Ovary (tissue), 7 donors: ENCODE measurements at regions not wholly inside any gene's neighbourhood (a gene's known extent, or its start where the extent isn't known, plus 50 kb on each side); places are given as distances from the start of the nearest gene placed in this dataset.

Source experiments
- DNase-seq, 5 donors: peaks; one replicate each; pipeline ENCODE4 v3.0.0-alpha.2; 2019 to 2020
- H3K27ac ChIP-seq, 2 donors: fragments of 200-600 bp; one replicate each; pipeline versions ENCODE4 v1.5.1 to v1.8.0; 2019 to 2022
- H3K27me3 ChIP-seq: fragments of 200-600 bp; one replicate; pipeline ENCODE4 v1.8.0; 2022
- H3K36me3 ChIP-seq: fragments of 200-600 bp; sonication (generic); one replicate; pipeline ENCODE4 v1.5.1; 2019
- H3K4me1 ChIP-seq: one replicate; pipeline ENCODE4 v1.8.1; 2013; ENCODE audit warnings: mild to moderate bottlenecking, moderate library complexity; ENCODE audit not compliant: insufficient read depth
- H3K4me3 ChIP-seq: fragments of 200-600 bp; sonication (generic); one replicate; pipeline ENCODE4 v1.5.1; 2017
- H3K9me3 ChIP-seq, 2 donors: fragments of 200-600 bp in 1 of 2; sonication (generic) in 1 of 2; one replicate each; pipeline versions ENCODE4 v1.5.1 to v1.8.1; 2013 to 2019; ENCODE audit warnings: mild to moderate bottlenecking in 1 of 2, moderate library complexity in 1 of 2
- CTCF ChIP-seq, 3 donors: fragments of 450-650 bp in 2 of 3; fragments of 200-600 bp in 1 of 3; IDR thresholded peaks; one replicate each; pipeline versions ENCODE4 v1.5.1 to v1.8.0; 2016 to 2022; ENCODE audit warnings: antibody characterized with exemption in 3 of 3, mild to moderate bottlenecking in 1 of 3
- EP300 ChIP-seq: sonication (generic); formaldehyde crosslinking; IDR thresholded peaks from one replicate; pipeline ENCODE4 v1.6.1; 2017; ENCODE audit warnings: antibody characterized with exemption
- POLR2A ChIP-seq: fragments of 450-650 bp; IDR thresholded peaks from one replicate; pipeline ENCODE4 v1.6.1; 2017; ENCODE audit warnings: antibody characterized with exemption, mild to moderate bottlenecking, moderate library complexity
- WGBS, 3 donors: extraction: QIAGEN DNeasy Blood & Tissue Kit in 1 of 3; methylation state at CpG; one replicate each; pipeline versions ENCODE4 v1.1.5 to v1.1.7; 2013 to 2017; 5-methylcytosine and 5-hydroxymethylcytosine counted together
- intact Hi-C, 4 donors: fragments of 100-400 bp; cut with DNase I; formaldehyde crosslinking; loops; one replicate each; pipeline versions ENCODE4 v1.11.0 to v1.15.1; 2022 to 2023
- donor health status: DM: no; HTN: no; CAD: no; lungs with moderate emphysema.
- donor health status: DM: no; HTN: no; CAD: no.
- donor health status: Bipolar disorder and iron deficiency.
- donor health status: DM: no; HTN: no; CAD: no.
- donor health status: DM: yes; HTN: yes; CAD: no.

- intact Hi-C loops, result no loop called here
- Histone ChIP-seq H3K9me3 (no peaks in the 10 kb centered on the region), H3K4me1 (no peaks in the 10 kb centered on the region), H3K27me3 (no peaks in the 10 kb centered on the region), H3K4me3 (no peak overlapping the region), H3K36me3 (no peaks in the 10 kb centered on the region), H3K27ac (no peak overlapping the region)
- no peak for TF ChIP-seq POLR2A
- TF ChIP-seq CTCF (IDR thresholded peaks at IDR 0.05), result no peak
- TF ChIP-seq EP300, result no peak
- DNase-seq, result no peak
- 79 to 94% (median 88%) methylated on average over 4 of the region's 4 CpGs for WGBS, 3 donors
Measured at GRCh38 chr6:40689185-40689584, 102.0 kb upstream of the LRFN2 start.

GRCh38 chr6:40688214-40688761, 101.1 kb upstream of the LRFN2 start:
- Histone ChIP-seq H3K27me3 (no peaks in the 10 kb centered on the region), H3K4me3 (no peak overlapping the region), H3K4me1 (no peaks in the 10 kb centered on the region), H3K9me3 (no peaks in the 10 kb centered on the region), H3K27ac (no peak overlapping the region), H3K36me3 (no peaks in the 10 kb centered on the region)
- TF ChIP-seq CTCF (IDR thresholded peaks at IDR 0.05) (no peak), EP300 (no peak), POLR2A (no peak)
- WGBS, 3 donors, result 27 to 31% (median 28%) methylated on average over 7 of the region's 7 CpGs
- intact Hi-C loops, result no loop called here
- DNase-seq, result no peak

GRCh38 chr6:40685862-40686261, 98.7 kb upstream of the LRFN2 start:
- TF ChIP-seq POLR2A (no peak), EP300 (no peak), CTCF (IDR thresholded peaks at IDR 0.05) (no peak)
- no peak overlapping the region for H3K27ac ChIP-seq
- H3K4me1 ChIP-seq, result no peaks in the 10 kb centered on the region
- no peaks in the 10 kb centered on the region for H3K36me3 ChIP-seq
- intact Hi-C loops, result no loop called here
- H3K4me3 ChIP-seq, result no peak overlapping the region
- 46 to 53% (median 49%) methylated on average over 6 of the region's 6 CpGs for WGBS, 3 donors
- H3K9me3 ChIP-seq, result no peaks in the 10 kb centered on the region
- no peak for DNase-seq
- H3K27me3 ChIP-seq, result no peaks in the 10 kb centered on the region

- WGBS, 3 donors, result 87 to 94% (median 90%) methylated on average over 3 of the region's 3 CpGs
- no peak for DNase-seq
- Histone ChIP-seq H3K9me3 (no peaks in the 10 kb centered on the region), H3K27ac (no peak overlapping the region), H3K27me3 (no peaks in the 10 kb centered on the region), H3K4me3 (no peak overlapping the region), H3K4me1 (no peaks in the 10 kb centered on the region), H3K36me3 (no peaks in the 10 kb centered on the region)
- TF ChIP-seq CTCF (IDR thresholded peaks at IDR 0.05), result no peak
- no peak for TF ChIP-seq POLR2A
- no peak for TF ChIP-seq EP300
- intact Hi-C loops, result no loop called here
Measured at GRCh38 chr6:40681622-40682021, 94.5 kb upstream of the LRFN2 start.
